Hepatic stellate cell (primary cell): ENCODE measurements at regions not wholly inside any gene's neighbourhood (a gene's known extent, or its start where the extent isn't known, plus 50 kb on each side); places are given as distances from the start of the nearest gene placed in this dataset.

Experiments used
- DNase-seq: peaks from one replicate; pipeline ENCODE4 v3.0.0; 2011; ENCODE audit warnings: low spot score

GRCh38 chr19:31601855-31602254, 252.6 kb upstream of the TSHZ3 start:
- no peak for DNase-seq

DNA sequence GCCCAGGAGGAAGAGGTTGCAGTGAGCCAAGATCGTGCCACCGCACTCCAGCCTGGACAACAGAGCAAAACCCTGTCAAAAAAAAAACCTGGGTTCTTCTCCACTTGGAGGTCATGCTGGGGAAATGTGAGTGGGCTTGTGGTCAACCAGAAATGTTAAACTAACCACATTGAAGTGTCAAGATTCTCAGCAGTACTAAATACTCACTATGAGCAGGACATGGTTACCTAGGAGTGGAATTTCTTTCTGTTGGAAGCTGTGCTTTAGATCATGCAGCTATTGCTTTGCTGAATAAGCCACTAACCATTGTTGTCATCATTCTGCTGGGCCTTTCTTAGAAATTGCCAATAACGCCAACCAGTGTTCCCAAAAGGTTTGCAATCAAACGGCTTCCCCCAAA, 253.3 kb upstream of the TSHZ3 start:
- no peak for DNase-seq

GRCh38 chr19:31604493-31605040, 255.3 kb upstream of the TSHZ3 start:
- no peak for DNase-seq

GRCh38 chr19:31610018-31610417, 260.8 kb upstream of the TSHZ3 start:
- no peak for DNase-seq

DNA sequence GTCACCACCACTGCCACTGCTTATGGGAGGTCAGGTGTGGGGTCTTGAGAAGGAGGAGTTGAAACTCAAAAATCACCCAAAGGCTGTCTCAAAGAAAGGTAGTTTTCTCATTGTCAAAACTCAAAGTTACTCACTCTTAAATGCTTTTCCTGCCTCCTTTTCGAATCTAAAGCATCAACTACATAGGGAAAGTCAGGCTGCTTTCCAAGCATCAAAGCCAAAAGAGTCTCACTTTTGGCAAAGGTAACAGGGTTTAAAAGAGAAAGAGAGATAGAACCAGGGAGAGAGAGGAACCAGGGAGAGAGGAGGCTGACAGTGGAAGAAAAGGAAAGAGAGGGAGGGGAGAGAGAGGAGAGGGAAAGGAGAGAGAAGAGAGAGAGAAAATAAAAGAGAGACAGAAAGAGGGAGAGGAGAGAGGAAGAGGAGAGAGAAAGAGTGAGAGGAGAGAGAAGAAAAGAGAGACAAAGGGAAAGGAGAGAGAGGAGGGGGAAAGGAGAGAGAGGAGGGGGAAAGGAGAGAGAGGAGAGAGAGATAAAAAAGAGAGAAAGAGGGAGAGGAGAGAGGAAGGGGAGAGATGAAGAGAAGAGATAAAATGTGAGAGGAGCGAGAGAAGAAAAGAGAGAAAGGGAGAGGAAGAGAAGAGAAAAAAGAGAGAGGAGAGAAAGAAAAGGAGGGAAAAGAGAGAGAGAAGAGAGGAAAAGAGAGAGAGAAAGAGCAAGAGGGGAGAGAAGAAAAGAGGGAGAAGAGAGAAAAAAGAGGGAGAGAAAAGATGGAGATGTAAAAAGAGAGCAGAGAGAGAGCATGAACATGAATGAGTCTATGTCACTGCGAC, 262.0 kb upstream of the TSHZ3 start:
- no peak for DNase-seq

GRCh38 chr19:31612873-31613272, 263.6 kb upstream of the TSHZ3 start:
- DNase-seq: no peak

- DNase-seq: no peak
These were observed 264.5 kb upstream of the TSHZ3 start for GRCh38 chr19:31613683-31614219.

- no peak for DNase-seq
These were observed 266.8 kb upstream of the TSHZ3 start for GRCh38 chr19:31616031-31616430.

DNA sequence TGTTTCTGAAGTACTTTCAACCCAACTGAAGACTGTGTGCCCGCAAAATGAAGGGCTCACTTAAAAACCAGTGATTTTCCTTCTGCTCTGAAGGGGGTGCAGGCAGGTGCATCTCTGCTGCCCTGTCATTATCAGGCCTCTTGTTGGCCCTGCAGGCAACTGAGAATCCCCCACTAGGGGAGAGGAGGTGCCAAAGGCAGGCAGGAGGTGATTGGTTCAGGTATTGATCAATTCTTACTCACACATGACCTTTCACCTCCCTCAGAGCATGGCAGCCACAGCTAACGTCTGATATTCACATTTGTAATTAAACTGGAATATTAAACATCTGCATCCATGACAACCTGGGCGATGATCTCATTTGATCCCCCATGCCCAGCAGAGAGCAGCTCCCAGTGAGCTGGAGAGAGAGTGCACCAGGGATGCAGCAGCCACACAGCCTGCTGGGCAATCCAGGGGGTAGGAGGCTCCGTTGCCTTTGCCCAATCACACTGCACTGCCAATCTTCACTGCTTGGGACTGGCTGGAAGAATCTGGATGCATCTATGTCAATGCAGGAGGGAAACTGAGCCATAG, 267.9 kb upstream of the TSHZ3 start:
- no peak for DNase-seq

GRCh38 chr19:31625056-31625455, 275.8 kb upstream of the TSHZ3 start:
- DNase-seq: no peak

- no peak for DNase-seq
These were observed 276.3 kb upstream of the TSHZ3 start for GRCh38 chr19:31625575-31625974.

GRCh38 chr19:31626941-31627340, 277.7 kb upstream of the TSHZ3 start:
- no peak for DNase-seq

GRCh38 chr19:31627620-31628365, 278.6 kb upstream of the TSHZ3 start:
- DNase-seq: no peak

DNA sequence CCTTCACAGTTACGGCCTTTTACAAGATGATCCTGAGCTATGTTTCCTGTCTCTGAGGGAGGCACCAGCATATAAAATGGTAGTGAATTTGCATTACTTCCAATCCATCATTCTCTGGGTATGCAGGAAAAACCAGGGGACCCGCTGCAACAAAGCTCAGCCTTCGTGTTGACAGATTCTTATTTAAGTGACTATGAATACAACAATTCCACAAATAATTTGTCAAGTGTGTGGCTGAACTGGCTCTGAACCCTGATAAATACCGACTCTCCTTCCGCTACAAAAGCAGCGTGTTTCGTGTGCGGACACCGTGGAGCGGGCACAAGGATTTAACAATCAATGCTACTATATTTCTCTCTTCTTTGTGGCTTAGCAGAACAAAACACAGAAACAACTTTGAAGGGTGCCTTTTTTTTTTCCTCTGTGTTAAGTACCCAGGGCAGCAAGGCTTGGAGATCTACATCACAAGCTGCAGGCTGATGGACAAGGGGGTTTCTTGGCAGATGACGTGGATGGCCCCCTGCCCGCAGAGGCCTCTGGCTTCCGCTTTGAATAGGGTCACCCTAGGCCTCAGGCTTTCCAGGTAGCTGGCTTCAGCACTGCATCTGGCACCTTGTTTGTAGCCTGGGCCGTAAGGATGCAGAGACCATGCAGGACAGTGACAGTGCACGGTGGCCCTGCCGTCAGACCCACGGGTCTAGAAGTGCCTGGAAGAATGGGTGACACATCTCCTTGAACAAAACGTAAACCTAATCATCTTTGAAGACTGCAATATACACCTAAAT, 280.5 kb upstream of the TSHZ3 start:
- DNase-seq: no peak

- no peak for DNase-seq
These were observed 283.8 kb upstream of the TSHZ3 start for GRCh38 chr19:31633014-31633413.

DNA sequence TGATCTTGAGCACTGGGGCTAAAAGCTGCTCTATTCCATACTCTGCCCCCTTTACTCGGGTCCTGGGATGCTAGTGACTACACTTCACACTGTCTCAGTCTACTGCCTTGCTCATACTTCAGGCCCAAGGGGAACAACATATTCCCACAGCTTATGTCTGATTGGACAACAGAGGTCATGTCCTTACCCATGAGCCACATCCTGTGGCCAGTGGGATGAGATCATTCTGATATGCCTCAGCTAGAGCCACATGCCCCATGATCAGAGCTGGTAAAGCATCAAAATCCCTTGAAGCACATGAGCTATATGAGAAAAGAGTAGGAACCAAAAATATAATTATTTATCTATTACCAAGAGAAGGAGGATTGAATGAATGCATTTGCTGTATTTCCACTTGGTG, 290.1 kb upstream of the TSHZ3 start:
- no peak for DNase-seq

DNA sequence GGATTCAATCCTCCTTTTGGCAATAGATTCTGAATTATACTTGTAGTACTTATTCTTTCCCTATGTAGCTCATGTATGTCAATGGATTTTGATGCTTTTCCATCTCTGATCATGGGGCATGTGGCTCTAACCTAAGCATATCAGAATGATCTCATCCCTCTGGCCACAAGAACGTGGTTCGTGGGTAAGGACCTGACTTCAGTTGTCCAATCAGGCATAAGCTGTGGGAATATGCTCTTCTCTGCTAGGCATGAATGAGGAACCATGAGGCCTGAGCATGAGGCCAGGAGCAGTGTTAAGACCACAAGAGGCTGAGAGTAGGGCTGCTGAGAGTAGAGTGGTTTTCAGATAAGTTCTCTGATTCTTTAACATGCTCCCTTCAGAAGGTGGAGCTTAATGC, 292.4 kb upstream of the TSHZ3 start:
- DNase-seq: no peak

DNA sequence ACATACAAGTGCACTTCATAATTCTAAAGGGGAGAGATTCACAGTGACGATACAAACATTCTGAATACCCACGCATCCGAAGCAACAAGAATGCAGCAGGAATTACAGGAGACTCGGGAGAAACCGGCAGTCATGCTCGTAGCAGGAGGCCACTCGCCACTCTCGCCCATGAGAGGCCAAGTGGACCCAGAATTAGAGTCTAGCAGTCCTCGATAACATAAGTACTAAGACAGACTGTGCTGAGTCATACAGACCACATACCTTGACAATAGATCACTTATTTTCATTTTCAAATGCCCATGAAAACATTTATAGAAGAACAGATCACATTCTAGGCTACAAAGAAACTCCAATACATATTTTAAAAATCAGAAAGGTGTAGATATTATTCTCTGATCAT, 299.1 kb upstream of the TSHZ3 start:
- DNase-seq: no peak

DNA sequence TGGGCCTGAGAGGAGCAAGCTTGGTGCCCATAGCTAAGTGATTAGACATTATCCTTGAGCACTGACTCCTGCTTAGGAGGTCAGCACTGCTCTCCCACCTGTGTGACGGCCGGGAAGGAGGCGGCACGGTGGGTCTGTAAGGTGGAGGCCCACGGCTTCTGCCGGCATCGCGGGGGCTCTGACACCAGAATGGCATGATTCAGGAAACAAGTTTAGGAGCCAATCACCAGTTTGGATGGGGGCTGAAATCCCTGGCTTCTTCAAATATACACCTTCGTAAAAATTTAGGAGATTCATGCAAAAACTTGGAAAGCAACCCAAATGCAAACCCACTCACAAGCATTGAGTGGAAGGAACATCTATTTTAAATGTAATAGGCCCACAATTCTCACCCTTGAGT, 307.3 kb upstream of the TSHZ3 start:
- no peak for DNase-seq

- DNase-seq: no peak
These were observed 310.0 kb upstream of the TSHZ3 start for GRCh38 chr19:31658993-31659896.

- DNase-seq: no peak
These were observed 310.6 kb upstream of the TSHZ3 start for GRCh38 chr19:31659897-31660210.
